ENCODE measurements at regions not wholly inside any gene's neighbourhood (a gene's known extent, or its start where the extent isn't known, plus 50 kb on each side); places are given as distances from the start of the nearest gene placed in this dataset.

DNA sequence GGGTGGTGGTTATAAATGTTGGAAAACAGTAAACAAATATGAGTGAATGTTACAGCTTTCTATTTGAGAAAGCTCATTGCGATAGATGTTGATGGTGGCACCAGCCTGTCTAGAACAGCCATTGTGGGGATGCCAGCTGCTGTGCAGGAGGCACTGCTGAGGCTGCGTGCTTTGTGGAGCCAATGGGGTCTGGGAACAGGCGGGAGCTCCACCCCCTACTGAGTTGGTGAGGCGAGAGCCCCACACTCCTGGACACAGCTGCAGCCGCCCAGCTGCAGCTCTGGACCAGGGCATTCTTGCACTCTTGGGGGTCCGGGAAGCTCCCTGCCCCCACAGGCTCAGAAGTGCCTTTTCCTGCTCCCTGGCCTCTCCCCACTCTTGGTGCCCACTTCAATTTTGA, 1147.1 kb upstream of the LRRTM3 start:
- TF ChIP-seq, protein P1, sequence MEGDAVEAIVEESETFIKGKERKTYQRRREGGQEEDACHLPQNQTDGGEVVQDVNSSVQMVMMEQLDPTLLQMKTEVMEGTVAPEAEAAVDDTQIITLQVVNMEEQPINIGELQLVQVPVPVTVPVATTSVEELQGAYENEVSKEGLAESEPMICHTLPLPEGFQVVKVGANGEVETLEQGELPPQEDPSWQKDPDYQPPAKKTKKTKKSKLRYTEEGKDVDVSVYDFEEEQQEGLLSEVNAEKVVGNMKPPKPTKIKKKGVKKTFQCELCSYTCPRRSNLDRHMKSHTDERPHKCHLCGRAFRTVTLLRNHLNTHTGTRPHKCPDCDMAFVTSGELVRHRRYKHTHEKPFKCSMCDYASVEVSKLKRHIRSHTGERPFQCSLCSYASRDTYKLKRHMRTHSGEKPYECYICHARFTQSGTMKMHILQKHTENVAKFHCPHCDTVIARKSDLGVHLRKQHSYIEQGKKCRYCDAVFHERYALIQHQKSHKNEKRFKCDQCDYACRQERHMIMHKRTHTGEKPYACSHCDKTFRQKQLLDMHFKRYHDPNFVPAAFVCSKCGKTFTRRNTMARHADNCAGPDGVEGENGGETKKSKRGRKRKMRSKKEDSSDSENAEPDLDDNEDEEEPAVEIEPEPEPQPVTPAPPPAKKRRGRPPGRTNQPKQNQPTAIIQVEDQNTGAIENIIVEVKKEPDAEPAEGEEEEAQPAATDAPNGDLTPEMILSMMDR (IDR thresholded peaks at IDR 0.05): no peak
- no peak for TF ChIP-seq EP300 (IDR thresholded peaks at IDR 0.05)
